ENCODE measurements at regions not wholly inside any gene's neighbourhood (a gene's known extent, or its start where the extent isn't known, plus 50 kb on each side); places are given as distances from the start of the nearest gene placed in this dataset.

GRCh38 chr7:138204285-138204981, 128.2 kb downstream of the AKR1D1 start:
- H3K4me3 ChIP-seq (ENCODE audit: low read depth, low read length) = no peak overlapping the region
- DNase-seq (ENCODE audit: low read depth) = no peak
- TF ChIP-seq, protein P1, sequence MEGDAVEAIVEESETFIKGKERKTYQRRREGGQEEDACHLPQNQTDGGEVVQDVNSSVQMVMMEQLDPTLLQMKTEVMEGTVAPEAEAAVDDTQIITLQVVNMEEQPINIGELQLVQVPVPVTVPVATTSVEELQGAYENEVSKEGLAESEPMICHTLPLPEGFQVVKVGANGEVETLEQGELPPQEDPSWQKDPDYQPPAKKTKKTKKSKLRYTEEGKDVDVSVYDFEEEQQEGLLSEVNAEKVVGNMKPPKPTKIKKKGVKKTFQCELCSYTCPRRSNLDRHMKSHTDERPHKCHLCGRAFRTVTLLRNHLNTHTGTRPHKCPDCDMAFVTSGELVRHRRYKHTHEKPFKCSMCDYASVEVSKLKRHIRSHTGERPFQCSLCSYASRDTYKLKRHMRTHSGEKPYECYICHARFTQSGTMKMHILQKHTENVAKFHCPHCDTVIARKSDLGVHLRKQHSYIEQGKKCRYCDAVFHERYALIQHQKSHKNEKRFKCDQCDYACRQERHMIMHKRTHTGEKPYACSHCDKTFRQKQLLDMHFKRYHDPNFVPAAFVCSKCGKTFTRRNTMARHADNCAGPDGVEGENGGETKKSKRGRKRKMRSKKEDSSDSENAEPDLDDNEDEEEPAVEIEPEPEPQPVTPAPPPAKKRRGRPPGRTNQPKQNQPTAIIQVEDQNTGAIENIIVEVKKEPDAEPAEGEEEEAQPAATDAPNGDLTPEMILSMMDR (IDR thresholded peaks at IDR 0.05; ENCODE audit: low read depth, low read length, missing control alignments) = no peak

DNA sequence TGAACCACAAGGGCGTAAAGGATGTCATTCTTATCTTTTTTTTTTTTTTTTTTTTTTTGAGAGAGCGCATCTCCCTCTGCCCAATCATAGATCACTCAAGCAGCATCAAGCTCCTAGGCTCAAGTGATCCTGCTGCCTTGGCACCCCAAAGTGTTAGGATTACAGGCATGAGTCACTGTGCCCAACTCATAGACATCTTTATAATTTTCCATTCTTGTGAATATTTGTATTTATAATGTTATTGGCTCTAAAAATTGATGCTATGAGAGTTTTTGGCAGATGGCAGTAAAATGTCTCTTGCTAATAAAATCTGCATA, 128.7 kb downstream of the AKR1D1 start:
- no peak overlapping the region for H3K4me3 ChIP-seq (ENCODE audit: low read depth, low read length)
- no peak for DNase-seq (ENCODE audit: low read depth)
- TF ChIP-seq, protein P1 (IDR thresholded peaks at IDR 0.05; ENCODE audit: low read depth, low read length, missing control alignments) = no peak

- no peak for DNase-seq (ENCODE audit: low read depth)
- TF ChIP-seq, protein P1 (IDR thresholded peaks at IDR 0.05; ENCODE audit: low read depth, low read length, missing control alignments) = no peak
- no peak overlapping the region for H3K4me3 ChIP-seq (ENCODE audit: low read depth, low read length)
These were observed 129.4 kb downstream of the AKR1D1 start for GRCh38 chr7:138205614-138206150.

DNA sequence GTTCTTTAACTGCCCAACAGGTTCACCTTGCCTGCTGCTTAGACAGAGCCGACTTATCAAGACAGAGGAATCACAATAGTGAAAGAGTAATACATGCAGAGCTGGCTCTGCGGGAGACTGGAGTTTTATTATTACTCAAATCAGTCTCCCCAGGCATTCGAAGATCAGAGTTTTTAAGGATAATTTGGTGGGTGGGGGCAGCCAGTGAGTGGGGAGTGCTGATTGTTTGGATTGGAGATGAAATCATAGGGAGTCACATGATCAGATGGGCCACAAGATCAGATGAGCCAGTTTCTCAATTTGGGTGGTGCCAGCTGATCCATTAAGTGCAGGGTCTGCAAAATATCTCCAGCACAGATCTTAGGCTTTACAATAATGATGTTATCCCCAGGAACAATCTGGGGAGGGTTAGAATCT, 131.3 kb downstream of the AKR1D1 start:
- no peak overlapping the region for H3K4me3 ChIP-seq (ENCODE audit: low read depth, low read length)
- no peak for DNase-seq (ENCODE audit: low read depth)
- TF ChIP-seq, protein P1 (IDR thresholded peaks at IDR 0.05; ENCODE audit: low read depth, low read length, missing control alignments) = no peak

DNA sequence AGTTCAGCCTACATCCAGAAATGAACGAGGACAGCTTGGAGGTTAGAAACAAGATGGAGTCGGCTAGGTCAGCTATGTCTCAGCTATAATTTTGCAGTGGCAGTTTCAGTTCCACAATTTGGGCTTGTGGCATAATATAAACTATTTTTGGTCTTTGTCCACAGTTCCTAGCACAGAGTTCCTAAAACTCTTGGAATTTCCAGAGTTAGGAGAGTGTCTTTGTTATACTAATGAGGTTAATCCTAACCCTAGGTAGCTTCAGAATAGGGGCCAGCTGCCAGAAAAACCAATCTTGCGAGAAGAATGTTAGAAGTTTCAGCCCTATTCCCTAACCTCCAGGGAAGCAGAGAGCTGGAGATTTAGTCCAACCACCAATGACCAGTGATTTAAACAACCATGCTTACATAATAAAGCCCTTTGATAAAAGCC, 131.9 kb downstream of the AKR1D1 start:
- no peak for DNase-seq (ENCODE audit: low read depth)
- TF ChIP-seq, protein P1 (IDR thresholded peaks at IDR 0.05; ENCODE audit: low read depth, low read length, missing control alignments) = no peak
- no peak overlapping the region for H3K4me3 ChIP-seq (ENCODE audit: low read depth, low read length)

- TF ChIP-seq, protein P1 (IDR thresholded peaks at IDR 0.05; ENCODE audit: low read depth, low read length, missing control alignments) = no peak
- no peak for DNase-seq (ENCODE audit: low read depth)
- no peak overlapping the region for H3K4me3 ChIP-seq (ENCODE audit: low read depth, low read length)
These were observed 132.6 kb downstream of the AKR1D1 start for GRCh38 chr7:138208864-138209263.

DNA sequence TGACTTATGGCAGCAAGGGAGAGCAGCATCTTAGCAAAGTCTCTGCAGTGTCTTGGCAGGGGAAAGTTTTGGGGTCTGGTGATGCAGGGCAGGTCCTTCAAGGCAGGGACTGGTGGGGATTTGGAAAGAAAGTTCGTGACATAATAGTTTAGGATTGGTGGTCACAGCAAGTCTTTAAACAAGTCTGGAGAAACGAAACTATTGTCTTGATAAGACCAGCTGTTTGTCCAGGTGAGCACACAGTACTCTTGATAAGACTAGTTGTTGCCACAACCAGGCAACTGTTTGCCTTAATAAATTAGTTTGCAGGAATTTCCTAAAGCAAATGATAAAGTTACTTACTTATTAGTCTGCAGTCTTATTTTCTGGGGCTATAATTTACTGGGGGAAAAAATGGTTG, 136.1 kb downstream of the AKR1D1 start:
- H3K4me3 ChIP-seq (ENCODE audit: low read depth, low read length) = no peak overlapping the region
- TF ChIP-seq, protein P1 (IDR thresholded peaks at IDR 0.05; ENCODE audit: low read depth, low read length, missing control alignments) = no peak
- DNase-seq (ENCODE audit: low read depth) = no peak
